Coronary artery (tissue), 2 donors: ENCODE measurements at regions not wholly inside any gene's neighbourhood (a gene's known extent, or its start where the extent isn't known, plus 50 kb on each side); places are given as distances from the start of the nearest gene placed in this dataset.

Experiments used
- DNase-seq: peaks from one replicate; pipeline ENCODE4 v3.0.0-alpha.2; 2017; ENCODE audit warnings: low spot score
- H3K27ac ChIP-seq, 2 donors: fragments of 200-600 bp; sonication (generic); one replicate each; pipeline ENCODE4 v1.5.1; 2016 to 2019
- H3K4me3 ChIP-seq: fragments of 200-600 bp; sonication (generic); 2 replicates; pipeline ENCODE4 v1.5.1; 2016; ENCODE audit warnings: mild to moderate bottlenecking, moderate library complexity
- CTCF ChIP-seq: fragments of 200-600 bp; sonication (generic); IDR thresholded peaks from one replicate; pipeline ENCODE4 v1.5.1; 2019; ENCODE audit warnings: antibody characterized with exemption

GRCh38 chr12:90080616-90081015 is 372.0 kb upstream of the ATP2B1 start:
- no peak for DNase-seq
- no peak for TF ChIP-seq CTCF
- H3K4me3 ChIP-seq = no peak overlapping the region

GRCh38 chr12:90079529-90080210 is 371.0 kb upstream of the ATP2B1 start:
- TF ChIP-seq CTCF = no peak
- Histone ChIP-seq H3K4me3 (no peak overlapping the region), H3K27ac (no peak overlapping the region)
- no peak for DNase-seq

More at GRCh38 chr12:90080616-90081015, 372.0 kb upstream of the ATP2B1 start:
- H3K27ac ChIP-seq = no peak overlapping the region

- no peak overlapping the region for H3K4me3 ChIP-seq
- no peak for TF ChIP-seq CTCF
- no peak overlapping the region for H3K27ac ChIP-seq
- DNase-seq = no peak
Measured at GRCh38 chr12:90078344-90078743, 369.7 kb upstream of the ATP2B1 start.

- DNase-seq = no peak
Measured at GRCh38 chr12:90077756-90078155, 369.1 kb upstream of the ATP2B1 start.

GRCh38 chr12:90076851-90077319 is 368.2 kb upstream of the ATP2B1 start:
- Histone ChIP-seq H3K27ac (no peak overlapping the region), H3K4me3 (no peak overlapping the region)
- no peak for DNase-seq
- no peak for TF ChIP-seq CTCF

More at GRCh38 chr12:90077756-90078155, 369.1 kb upstream of the ATP2B1 start:
- H3K4me3 ChIP-seq = no peak overlapping the region
- no peak overlapping the region for H3K27ac ChIP-seq
- TF ChIP-seq CTCF = no peak

- Histone ChIP-seq H3K27ac (no peak overlapping the region), H3K4me3 (no peak overlapping the region)
- DNase-seq = no peak
- TF ChIP-seq CTCF = no peak
Measured at GRCh38 chr12:90075685-90076084, 367.0 kb upstream of the ATP2B1 start.

- Histone ChIP-seq H3K27ac (no peak overlapping the region), H3K4me3 (no peak overlapping the region)
- no peak for DNase-seq
- TF ChIP-seq CTCF = no peak
Measured at GRCh38 chr12:90074086-90074485, 365.4 kb upstream of the ATP2B1 start.
